Testis (tissue), 2 donors: ENCODE measurements at regions not wholly inside any gene's neighbourhood (a gene's known extent, or its start where the extent isn't known, plus 50 kb on each side); places are given as distances from the start of the nearest gene placed in this dataset.

ENCODE experiments used
- DNase-seq: peaks from one replicate; pipeline ENCODE4 v3.0.0-alpha.2; 2019
- H3K27ac ChIP-seq, 2 donors: fragments of 200-600 bp; sonication (generic); one replicate each; pipeline ENCODE4 v1.5.1; 2019
- H3K27me3 ChIP-seq: fragments of 200-600 bp; sonication (generic); one replicate; pipeline ENCODE4 v1.5.1; 2019
- H3K36me3 ChIP-seq: fragments of 200-600 bp; sonication (generic); one replicate; pipeline ENCODE4 v1.5.1; 2017; ENCODE audit warnings: low read depth; ENCODE audit errors: missing control alignments
- H3K4me1 ChIP-seq: fragments of 200-600 bp; sonication (generic); one replicate; pipeline ENCODE4 v1.5.1; 2019
- H3K4me3 ChIP-seq, 2 donors: fragments of 200-600 bp; sonication (generic); one replicate each; pipeline ENCODE4 v1.5.1; 2017 to 2019
- H3K9me3 ChIP-seq: fragments of 200-600 bp; sonication (generic); one replicate; pipeline ENCODE4 v1.5.1; 2017
- POLR2A ChIP-seq: fragments of 450-650 bp; IDR thresholded peaks from one replicate; pipeline ENCODE4 v1.6.1; 2017; ENCODE audit warnings: antibody characterized with exemption, mild to moderate bottlenecking, moderate library complexity
- WGBS, 2 donors: methylation state at CpG; one replicate each; pipeline ENCODE4 v1.1.5; 2018; 5-methylcytosine and 5-hydroxymethylcytosine counted together
- intact Hi-C: fragments of 100-400 bp; cut with DNase I; formaldehyde crosslinking; loops from one replicate; pipeline ENCODE4 v1.15.1; 2023; ENCODE audit warnings: low total_unique reads
- TF ChIP-seq, protein P1 (sequence below), 3 experiments: fragments of 450-650 bp in 2 of 3; fragments of 200-600 bp in 1 of 3; sonication (generic) in 1 of 3; IDR thresholded peaks; one replicate each; pipeline ENCODE4 v1.5.1; 2016 to 2019; ENCODE audit warnings: antibody characterized with exemption in 3 of 3, mild to moderate bottlenecking in 2 of 3, moderate library complexity in 1 of 3

DNA sequence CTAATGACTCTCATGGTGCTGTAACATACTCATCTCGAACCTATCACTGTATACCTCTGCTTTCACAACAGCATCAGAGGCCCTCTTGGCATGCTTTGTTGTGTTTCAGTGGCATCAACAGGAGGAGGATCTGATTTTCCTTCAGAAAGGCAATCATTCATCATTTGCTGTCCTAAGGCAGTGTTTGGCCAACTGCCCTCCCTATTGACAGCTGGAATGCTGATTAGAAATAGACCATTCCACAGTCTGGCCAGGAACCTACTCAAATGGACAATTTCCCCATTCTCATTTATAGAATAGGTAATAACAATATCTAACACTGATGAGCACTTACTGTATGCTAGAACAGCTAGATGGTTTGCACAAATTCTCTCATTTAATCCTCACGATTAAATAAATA, 310.6 kb upstream of the PTBP2 start:
- H3K27ac ChIP-seq: no peak overlapping the region
- H3K4me3 ChIP-seq: no peak overlapping the region
- DNase-seq: no peak
- TF ChIP-seq, protein P1, sequence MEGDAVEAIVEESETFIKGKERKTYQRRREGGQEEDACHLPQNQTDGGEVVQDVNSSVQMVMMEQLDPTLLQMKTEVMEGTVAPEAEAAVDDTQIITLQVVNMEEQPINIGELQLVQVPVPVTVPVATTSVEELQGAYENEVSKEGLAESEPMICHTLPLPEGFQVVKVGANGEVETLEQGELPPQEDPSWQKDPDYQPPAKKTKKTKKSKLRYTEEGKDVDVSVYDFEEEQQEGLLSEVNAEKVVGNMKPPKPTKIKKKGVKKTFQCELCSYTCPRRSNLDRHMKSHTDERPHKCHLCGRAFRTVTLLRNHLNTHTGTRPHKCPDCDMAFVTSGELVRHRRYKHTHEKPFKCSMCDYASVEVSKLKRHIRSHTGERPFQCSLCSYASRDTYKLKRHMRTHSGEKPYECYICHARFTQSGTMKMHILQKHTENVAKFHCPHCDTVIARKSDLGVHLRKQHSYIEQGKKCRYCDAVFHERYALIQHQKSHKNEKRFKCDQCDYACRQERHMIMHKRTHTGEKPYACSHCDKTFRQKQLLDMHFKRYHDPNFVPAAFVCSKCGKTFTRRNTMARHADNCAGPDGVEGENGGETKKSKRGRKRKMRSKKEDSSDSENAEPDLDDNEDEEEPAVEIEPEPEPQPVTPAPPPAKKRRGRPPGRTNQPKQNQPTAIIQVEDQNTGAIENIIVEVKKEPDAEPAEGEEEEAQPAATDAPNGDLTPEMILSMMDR (IDR thresholded peaks at IDR 0.05): no peak
- no peak for TF ChIP-seq POLR2A
- intact Hi-C loops: no loop called here
- H3K4me1 ChIP-seq: no peaks in the 10 kb centered on the region
- no peaks in the 10 kb centered on the region for H3K9me3 ChIP-seq
- WGBS, 2 donors: 79% methylated on average over 2 of the region's 2 CpGs
- no peaks in the 10 kb centered on the region for H3K27me3 ChIP-seq
- H3K36me3 ChIP-seq: no peaks in the 10 kb centered on the region

DNA sequence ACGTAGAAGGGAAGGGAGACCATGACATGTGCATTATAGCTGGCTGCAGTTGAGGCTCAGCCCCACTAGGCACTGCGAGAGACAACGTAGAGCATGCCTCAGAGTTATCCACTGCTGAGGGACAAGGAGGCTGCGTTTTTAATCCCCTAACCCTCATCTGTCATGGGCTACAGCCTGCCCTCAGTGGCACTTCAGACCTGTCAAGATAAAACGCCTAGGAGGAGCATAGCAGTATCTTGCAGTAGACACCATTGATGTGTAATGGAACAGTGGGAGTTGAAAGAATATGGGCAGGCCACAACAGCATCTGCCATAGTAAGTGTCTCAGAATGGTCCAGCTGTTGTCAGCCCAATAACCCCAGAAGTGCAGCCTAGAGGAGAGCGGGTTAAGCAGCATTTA, 307.0 kb upstream of the PTBP2 start:
- WGBS, 2 donors: 83 to 84% methylated on average over 6 of the region's 6 CpGs
- Histone ChIP-seq H3K36me3 (no peaks in the 10 kb centered on the region), H3K27ac (no peak overlapping the region), H3K4me1 (no peaks in the 10 kb centered on the region), H3K4me3 (no peak overlapping the region), H3K9me3 (no peaks in the 10 kb centered on the region), H3K27me3 (no peaks in the 10 kb centered on the region)
- intact Hi-C loops: no loop called here
- TF ChIP-seq, protein P1 (IDR thresholded peaks at IDR 0.05): no peak
- no peak for TF ChIP-seq POLR2A
- no peak for DNase-seq

DNA sequence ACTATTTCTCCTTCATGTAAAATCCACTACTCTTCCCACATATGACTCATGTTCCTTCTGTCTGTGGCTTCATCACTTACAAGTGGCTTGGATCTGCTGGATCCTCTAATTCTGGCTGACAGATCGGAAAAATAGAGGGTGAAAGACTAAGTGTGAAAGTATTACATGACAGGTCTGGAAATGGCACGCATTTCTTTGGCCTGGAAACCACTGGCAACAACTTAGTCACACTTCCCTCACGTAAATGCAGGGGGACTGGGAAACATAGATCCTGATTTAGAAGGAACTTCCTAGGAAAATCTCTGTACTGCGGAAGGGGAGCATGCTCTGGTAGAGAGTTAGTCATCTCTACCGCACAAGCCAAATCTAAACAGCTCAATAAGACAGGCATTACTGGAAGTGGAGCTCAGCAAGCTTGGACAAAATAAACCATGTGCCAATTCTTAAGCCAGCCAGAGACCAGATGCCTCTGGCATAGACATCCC, 305.4 kb upstream of the PTBP2 start:
- H3K36me3 ChIP-seq: no peaks in the 10 kb centered on the region

DNA sequence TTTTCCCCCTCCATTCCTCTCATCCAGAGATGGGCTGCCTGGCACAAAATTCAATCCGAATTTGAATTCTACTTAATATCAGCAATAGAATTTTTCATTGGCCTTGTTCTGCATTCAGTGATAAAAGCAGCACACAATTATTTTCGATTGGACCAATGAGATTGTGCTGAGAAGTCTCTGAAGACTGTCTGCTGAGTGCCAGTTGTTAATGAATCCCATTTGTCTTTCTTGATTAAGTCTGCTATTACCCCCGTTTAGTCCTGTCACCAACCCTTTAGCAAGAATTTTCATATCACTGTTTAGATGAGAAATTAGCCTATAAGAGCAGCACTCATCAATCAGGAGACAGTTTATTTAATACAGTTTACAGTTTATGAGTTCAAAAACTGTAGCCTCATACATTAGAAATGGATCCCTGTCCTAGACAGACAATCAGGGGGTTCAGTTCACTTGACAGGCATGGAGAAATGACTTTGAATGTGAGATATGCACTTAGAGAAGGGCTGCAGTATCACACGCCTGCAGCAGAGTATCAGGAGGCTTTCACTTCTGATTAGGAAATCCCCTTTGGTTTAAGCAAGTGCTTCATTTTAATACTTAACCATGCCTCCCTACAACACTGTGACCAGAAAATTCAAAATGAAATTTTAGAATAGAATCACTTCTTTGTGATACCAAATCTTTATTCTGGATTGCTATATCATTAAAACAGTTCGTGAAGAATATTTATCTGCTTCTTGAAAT, 304.7 kb upstream of the PTBP2 start:
- no peak overlapping the region for H3K27ac ChIP-seq
- no peaks in the 10 kb centered on the region for H3K27me3 ChIP-seq
- TF ChIP-seq, protein P1 (IDR thresholded peaks at IDR 0.05): no peak
- no peak for TF ChIP-seq POLR2A
- H3K9me3 ChIP-seq: no peaks in the 10 kb centered on the region
- no peaks in the 10 kb centered on the region for H3K36me3 ChIP-seq
- intact Hi-C loops: no loop called here
- no peak for DNase-seq
- WGBS, 2 donors: 41 to 60% methylated on average over 5 of the region's 5 CpGs
- no peaks in the 10 kb centered on the region for H3K4me1 ChIP-seq
- no peak overlapping the region for H3K4me3 ChIP-seq

More for the DNA sequence above, 305.4 kb upstream of the PTBP2 start:
- intact Hi-C loops: no loop called here
- H3K9me3 ChIP-seq: no peaks in the 10 kb centered on the region
- no peak overlapping the region for H3K27ac ChIP-seq
- H3K4me3 ChIP-seq: no peak overlapping the region
- no peak for TF ChIP-seq POLR2A
- TF ChIP-seq, protein P1 (IDR thresholded peaks at IDR 0.05): no peak
- no peaks in the 10 kb centered on the region for H3K27me3 ChIP-seq
- WGBS, 2 donors: 72 to 77% methylated on average over 5 of the region's 5 CpGs
- DNase-seq: no peak
- no peaks in the 10 kb centered on the region for H3K4me1 ChIP-seq

DNA sequence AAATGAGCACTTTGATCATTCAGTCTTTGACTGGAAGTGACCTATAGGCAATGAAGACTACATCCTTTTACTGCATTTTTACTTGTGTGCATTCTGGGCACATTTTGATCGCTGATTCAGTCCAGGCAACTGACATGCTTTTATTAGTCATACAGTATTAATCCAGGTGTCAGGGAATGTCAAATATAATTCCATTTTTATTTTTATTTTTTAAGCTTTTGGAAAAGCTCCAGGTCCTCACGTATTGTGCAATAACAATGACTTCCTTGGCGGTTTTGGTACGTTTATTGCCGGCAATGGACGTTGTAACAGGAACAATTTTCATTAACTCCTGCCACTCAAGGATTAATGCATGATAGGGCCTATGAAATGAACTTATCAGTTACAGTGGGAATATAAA, 302.6 kb upstream of the PTBP2 start:
- TF ChIP-seq, protein P1 (IDR thresholded peaks at IDR 0.05): no peak
- no peak for TF ChIP-seq POLR2A
- Histone ChIP-seq H3K4me3 (no peak overlapping the region), H3K36me3 (no peaks in the 10 kb centered on the region), H3K9me3 (no peaks in the 10 kb centered on the region), H3K4me1 (no peaks in the 10 kb centered on the region), H3K27ac (no peak overlapping the region), H3K27me3 (no peaks in the 10 kb centered on the region)
- DNase-seq: no peak
- 75 to 88% methylated on average over 6 of the region's 6 CpGs for WGBS, 2 donors
- intact Hi-C loops: no loop called here
